CD8-positive, alpha-beta memory T cell (primary cell): ENCODE measurements at regions not wholly inside any gene's neighbourhood (a gene's known extent, or its start where the extent isn't known, plus 50 kb on each side); places are given as distances from the start of the nearest gene placed in this dataset.

Experiments
- CTCF ChIA-PET: fragments of 350-600 bp; sonication (Branson Sonifier 250); formaldehyde crosslinking; loops from one replicate; lab custom pipeline; 2021; ENCODE audit warnings: antibody characterized with exemption; lab: Charles Lee
- POLR2A ChIA-PET: fragments of 350-600 bp; sonication (Branson Sonifier 250); formaldehyde crosslinking; loops from one replicate; lab custom pipeline; 2021; ENCODE audit warnings: antibody characterized with exemption; lab: Charles Lee
- DNase-seq, 5 donors: peaks; one replicate each; pipeline versions ENCODE4 v3.0.0 to v3.0.0-alpha.2; 2020 to 2022; ENCODE audit warnings: mixed read lengths in 1 of 5
- H3K27ac ChIP-seq: one replicate; pipeline ENCODE4 v1.7.0; 2013; ENCODE audit warnings: low read depth, mild to moderate bottlenecking, low read length, moderate library complexity
- H3K27me3 ChIP-seq: 2 replicates; pipeline ENCODE4 v1.7.0; 2013; ENCODE audit warnings: low read length, mild to moderate bottlenecking; ENCODE audit not compliant: insufficient read depth, poor library complexity, severe bottlenecking
- H3K36me3 ChIP-seq: 2 replicates; pipeline ENCODE4 v1.7.0; 2013; ENCODE audit warnings: mild to moderate bottlenecking, low read length, moderate library complexity; ENCODE audit not compliant: insufficient read depth
- H3K4me1 ChIP-seq: 2 replicates; pipeline ENCODE4 v1.7.0; 2013; ENCODE audit warnings: mild to moderate bottlenecking, low read length, moderate library complexity; ENCODE audit not compliant: insufficient read depth
- H3K4me3 ChIP-seq: 2 replicates; pipeline ENCODE4 v1.7.0; 2013; ENCODE audit warnings: mild to moderate bottlenecking, low read length
- H3K9me3 ChIP-seq: 2 replicates; pipeline ENCODE4 v1.7.0; 2013; ENCODE audit warnings: mild to moderate bottlenecking, low read length
- H3K27ac Mint-ChIP-seq, 8 donors: one replicate each; pipeline ENCODE4 v1.8.0; 2020 to 2021; ENCODE audit warnings: mixed read lengths in 8 of 8, mild to moderate bottlenecking in 6 of 8, inconsistent platforms in 3 of 8, moderate library complexity in 3 of 8
- H3K27me3 Mint-ChIP-seq, 2 donors: one replicate each; pipeline ENCODE4 v1.8.0; 2020 to 2021; ENCODE audit warnings: mixed read lengths in 2 of 2, mild to moderate bottlenecking in 1 of 2, moderate library complexity in 1 of 2
- H3K36me3 Mint-ChIP-seq, 3 donors: one replicate each; pipeline ENCODE4 v1.8.0; 2020 to 2021; ENCODE audit warnings: mixed read lengths in 3 of 3, inconsistent platforms in 1 of 3, mild to moderate bottlenecking in 1 of 3
- H3K4me1 Mint-ChIP-seq, 3 donors: one replicate each; pipeline ENCODE4 v1.8.0; 2020 to 2021; ENCODE audit warnings: mixed read lengths in 3 of 3, inconsistent platforms in 1 of 3, mild to moderate bottlenecking in 1 of 3
- H3K4me3 Mint-ChIP-seq, 7 donors: one replicate each; pipeline ENCODE4 v1.8.0; 2020 to 2021; ENCODE audit warnings: mixed read lengths in 7 of 7, mild to moderate bottlenecking in 6 of 7, moderate library complexity in 4 of 7, inconsistent platforms in 2 of 7
- H3K9me3 Mint-ChIP-seq, 5 donors: one replicate each; pipeline ENCODE4 v1.8.0; 2020 to 2022; ENCODE audit warnings: mixed read lengths in 5 of 5, mild to moderate bottlenecking in 3 of 5, moderate library complexity in 2 of 5, inconsistent platforms in 1 of 5

DNA sequence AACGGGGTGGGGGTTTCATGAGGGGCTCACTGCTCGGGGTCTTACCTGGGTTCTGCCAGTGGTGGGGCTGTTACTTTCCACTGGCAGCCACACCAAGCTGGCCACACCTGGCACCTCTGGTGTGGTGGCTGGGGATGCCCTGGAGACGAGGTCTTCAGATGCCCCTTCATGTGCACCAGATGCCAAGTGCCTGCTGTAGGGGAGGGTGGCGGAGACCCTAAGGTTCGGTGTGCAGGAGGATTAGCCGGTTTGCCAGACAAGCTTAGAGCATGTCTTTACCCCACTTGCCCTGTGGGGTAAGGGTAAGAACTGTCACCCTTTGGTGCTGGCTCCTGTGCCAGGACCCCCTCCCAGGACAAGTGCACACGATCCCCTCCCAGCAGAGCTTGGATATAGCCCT is 188.3 kb downstream of the TJP1 start:
- no peaks in the 10 kb centered on the region for H3K9me3 ChIP-seq
- H3K4me1 Mint-ChIP-seq: no peaks in the 10 kb centered on the region
- no peaks in the 10 kb centered on the region for H3K36me3 ChIP-seq
- H3K9me3 Mint-ChIP-seq: peaks cover 0 to 4% (median 0%) of the 10 kb centered on the region in 5 donors
- DNase-seq: no peak
- ChIA-PET POLR2A (no interaction called here), CTCF (no interaction called here)
- H3K27ac Mint-ChIP-seq: no peak overlapping the region
- peaks cover 6 to 9% of the 10 kb centered on the region in 2 donors for H3K27me3 Mint-ChIP-seq
- H3K4me3 ChIP-seq: no peak overlapping the region
- no peak overlapping the region for H3K27ac ChIP-seq
- no peak overlapping the region for H3K4me3 Mint-ChIP-seq
- no peaks in the 10 kb centered on the region for H3K4me1 ChIP-seq
- H3K27me3 ChIP-seq: no peaks in the 10 kb centered on the region
- no peaks in the 10 kb centered on the region for H3K36me3 Mint-ChIP-seq

DNA sequence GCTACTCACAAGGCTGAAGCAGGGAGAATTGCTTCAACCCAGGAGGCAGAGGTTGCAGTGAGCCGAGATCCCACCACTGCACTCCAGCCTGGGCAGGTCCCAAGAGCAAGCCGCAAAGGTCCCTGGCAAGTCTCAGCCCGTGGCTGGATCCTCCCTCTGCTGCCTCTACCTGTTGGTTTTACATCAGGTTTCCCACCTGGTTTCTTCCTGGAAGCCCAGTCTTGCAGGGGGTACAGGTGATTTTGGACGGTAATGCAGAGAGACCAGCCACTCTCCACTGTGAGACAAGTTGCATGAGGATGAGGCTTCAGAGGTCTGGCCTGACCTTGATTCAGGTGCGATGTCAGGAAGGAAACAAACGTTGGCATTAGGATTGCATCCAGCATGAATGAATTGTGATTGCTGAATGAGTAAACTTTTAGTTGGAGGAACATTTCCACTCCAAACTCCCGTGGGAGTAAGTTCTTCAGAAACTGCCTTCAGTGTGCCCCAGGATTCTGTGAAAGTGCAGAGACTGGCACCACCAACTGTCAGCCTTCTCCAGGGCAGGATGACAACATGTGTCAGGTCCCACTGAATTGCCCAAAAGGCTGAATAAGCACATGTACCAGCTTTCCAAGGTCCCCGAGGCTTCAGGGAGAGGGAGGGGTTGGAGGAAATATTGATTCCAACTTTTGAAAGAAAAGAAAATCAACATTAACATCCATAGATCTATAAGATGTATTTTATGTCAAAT is 189.4 kb downstream of the TJP1 start:
- H3K36me3 Mint-ChIP-seq: no peaks in the 10 kb centered on the region
- no peak overlapping the region for H3K4me3 Mint-ChIP-seq
- no peaks in the 10 kb centered on the region for H3K9me3 ChIP-seq
- CTCF ChIA-PET: no interaction called here
- peaks cover 0 to 4% (median 0%) of the 10 kb centered on the region in 5 donors for H3K9me3 Mint-ChIP-seq
- no peaks in the 10 kb centered on the region for H3K36me3 ChIP-seq
- H3K4me1 ChIP-seq: no peaks in the 10 kb centered on the region
- no peaks in the 10 kb centered on the region for H3K27me3 ChIP-seq
- no peaks in the 10 kb centered on the region for H3K4me1 Mint-ChIP-seq
- H3K4me3 ChIP-seq: no peak overlapping the region
- DNase-seq: no peak
- H3K27ac Mint-ChIP-seq: no peak overlapping the region
- H3K27ac ChIP-seq: no peak overlapping the region
- POLR2A ChIA-PET: no interaction called here
- H3K27me3 Mint-ChIP-seq: peaks cover 6 to 9% of the 10 kb centered on the region in 2 donors

DNA sequence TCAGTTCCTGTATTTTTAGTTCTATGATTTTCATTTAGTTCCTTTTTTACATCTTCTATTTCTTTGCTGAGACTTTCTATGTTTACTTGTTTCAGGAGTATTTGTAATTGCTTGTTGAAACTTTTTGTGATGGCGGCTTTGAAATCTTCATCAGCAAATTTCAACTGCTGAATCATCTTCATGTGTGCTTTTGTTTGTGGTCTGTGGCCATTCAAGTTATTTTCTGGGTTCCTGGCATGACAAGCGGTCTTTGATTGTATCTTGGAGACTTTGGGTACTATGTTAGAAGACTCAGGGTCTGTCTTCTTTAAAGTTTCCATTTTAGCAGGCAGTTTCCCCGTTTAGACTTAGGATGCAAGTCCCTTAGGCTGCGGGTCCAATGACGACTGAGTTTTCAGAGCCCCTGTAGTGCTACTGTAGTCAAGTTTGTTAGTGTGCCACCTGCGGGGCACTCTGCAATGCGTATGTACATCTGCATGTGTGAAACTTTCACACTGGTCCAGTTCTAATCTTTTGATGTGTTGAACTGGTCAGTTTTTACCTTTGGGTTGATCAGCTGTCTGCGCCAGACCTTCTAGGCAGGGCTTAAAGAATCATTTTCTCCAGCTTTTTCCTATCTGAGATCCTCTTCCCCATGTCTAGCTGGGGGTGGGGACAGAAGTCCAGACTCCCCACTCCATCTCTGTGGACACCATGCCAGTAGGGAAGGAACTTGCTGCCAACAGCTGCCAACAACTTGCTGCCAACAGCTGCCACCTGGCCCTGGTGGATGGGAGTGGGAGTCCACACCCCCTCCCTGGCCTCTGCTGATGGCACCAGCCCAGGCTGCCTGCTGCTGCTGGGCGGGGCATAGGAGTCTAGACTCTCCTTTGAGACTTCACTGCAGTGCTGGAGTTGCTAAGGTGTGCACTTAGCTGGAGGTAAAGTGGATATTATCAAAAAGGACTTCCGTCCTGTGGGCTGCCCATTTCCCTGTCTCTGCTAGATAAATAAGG is 190.9 kb downstream of the TJP1 start:
- H3K9me3 Mint-ChIP-seq: peaks cover 0 to 5% (median 0%) of the 10 kb centered on the region in 5 donors
- DNase-seq: no peak
- no peak overlapping the region for H3K27ac Mint-ChIP-seq
- CTCF ChIA-PET: no interaction called here
- POLR2A ChIA-PET: no interaction called here
- H3K4me1 Mint-ChIP-seq: no peaks in the 10 kb centered on the region
- H3K4me3 Mint-ChIP-seq: no peak overlapping the region
- Histone ChIP-seq H3K36me3 (no peaks in the 10 kb centered on the region), H3K4me1 (no peaks in the 10 kb centered on the region), H3K9me3 (no peaks in the 10 kb centered on the region), H3K27me3 (no peaks in the 10 kb centered on the region), H3K27ac (no peak overlapping the region), H3K4me3 (no peak overlapping the region)
- no peaks in the 10 kb centered on the region for H3K36me3 Mint-ChIP-seq
- H3K27me3 Mint-ChIP-seq: peaks cover 4 to 9% of the 10 kb centered on the region in 2 donors

DNA sequence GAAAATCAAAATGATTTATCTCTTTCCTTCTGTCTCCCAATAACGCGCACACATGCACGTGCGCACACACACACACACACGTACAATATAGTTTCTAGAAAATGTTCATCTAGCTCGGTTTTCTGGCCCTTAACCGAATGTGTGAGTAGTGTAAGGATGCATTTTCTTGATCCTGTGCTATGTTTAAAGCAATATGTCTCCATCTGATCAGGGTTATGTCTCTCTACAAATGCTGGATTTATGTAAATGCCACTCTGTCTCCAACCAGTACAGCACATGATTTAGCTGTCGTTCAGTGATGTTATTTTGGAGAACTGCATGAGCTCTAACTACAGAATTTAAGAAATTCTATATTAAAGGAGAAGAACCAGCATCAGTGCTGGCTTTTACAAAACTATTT is 198.0 kb downstream of the TJP1 start:
- no peaks in the 10 kb centered on the region for H3K9me3 ChIP-seq
- H3K27ac ChIP-seq: no peak overlapping the region
- POLR2A ChIA-PET: no interaction called here
- Mint-ChIP-seq H3K4me3 (no peak overlapping the region), H3K27me3 (no peaks in the 10 kb centered on the region), H3K36me3 (no peaks in the 10 kb centered on the region), H3K27ac (no peak overlapping the region), H3K9me3 (peaks cover 0 to 6% (median 0%) of the 10 kb centered on the region in 5 donors), H3K4me1 (no peaks in the 10 kb centered on the region)
- CTCF ChIA-PET: no interaction called here
- no peaks in the 10 kb centered on the region for H3K4me1 ChIP-seq
- H3K36me3 ChIP-seq: no peaks in the 10 kb centered on the region
- H3K4me3 ChIP-seq: no peak overlapping the region
- H3K27me3 ChIP-seq: no peaks in the 10 kb centered on the region
- no peak for DNase-seq

DNA sequence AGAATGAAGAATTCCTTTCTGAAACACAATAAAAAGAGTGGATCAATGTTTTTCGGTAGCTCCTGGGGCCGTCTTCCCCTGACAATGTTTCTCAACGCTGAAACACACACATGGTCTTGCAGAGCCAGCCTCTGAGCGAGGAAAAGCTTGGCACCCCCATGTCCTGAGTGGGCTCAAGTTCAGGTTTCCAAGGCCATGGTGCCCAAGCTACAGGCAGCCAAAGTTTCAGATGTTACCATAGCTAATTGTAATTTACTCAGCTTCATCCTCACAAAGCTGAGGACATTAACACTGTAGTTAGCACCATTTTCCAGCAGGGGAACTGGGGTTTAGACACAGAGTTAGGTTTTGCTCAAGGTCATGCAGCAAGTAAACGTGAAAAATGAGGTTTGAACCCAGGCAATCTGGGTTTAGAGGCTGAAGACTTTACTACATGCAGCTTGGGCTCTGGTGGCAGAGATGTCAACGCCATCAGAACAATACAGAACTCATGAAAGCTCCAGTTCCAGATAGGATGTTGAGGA is 199.1 kb downstream of the TJP1 start:
- H3K4me1 ChIP-seq: no peaks in the 10 kb centered on the region
- POLR2A ChIA-PET: no interaction called here
- no peaks in the 10 kb centered on the region for H3K27me3 ChIP-seq
- H3K27ac ChIP-seq: no peak overlapping the region
- Mint-ChIP-seq H3K9me3 (peaks cover 0 to 6% (median 0%) of the 10 kb centered on the region in 5 donors), H3K27me3 (no peaks in the 10 kb centered on the region), H3K4me3 (no peak overlapping the region), H3K36me3 (no peaks in the 10 kb centered on the region), H3K27ac (no peak overlapping the region), H3K4me1 (no peaks in the 10 kb centered on the region)
- no peaks in the 10 kb centered on the region for H3K9me3 ChIP-seq
- CTCF ChIA-PET: no interaction called here
- no peak for DNase-seq
- no peak overlapping the region for H3K4me3 ChIP-seq
- H3K36me3 ChIP-seq: no peaks in the 10 kb centered on the region

DNA sequence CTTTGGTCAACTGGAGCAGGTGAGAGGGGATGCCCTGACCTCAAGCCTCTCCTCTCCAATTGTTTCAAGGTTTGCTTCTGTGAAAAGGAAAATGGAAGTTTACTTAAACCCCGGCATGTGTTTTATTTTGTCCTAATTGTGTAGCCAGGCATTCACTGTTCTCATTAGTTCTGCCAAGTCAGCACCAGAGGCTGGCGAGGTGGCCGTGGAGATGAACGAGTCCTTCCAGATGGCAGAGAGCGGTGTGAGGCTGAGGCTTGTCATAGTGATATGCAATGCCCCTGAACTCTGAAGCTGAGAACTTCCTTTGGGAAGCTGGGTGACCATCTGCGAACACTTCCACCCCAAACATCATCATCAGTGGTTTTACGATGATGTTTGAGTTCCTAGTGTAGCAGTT is 199.6 kb downstream of the TJP1 start:
- ChIA-PET POLR2A (no interaction called here), CTCF (no interaction called here)
- no peaks in the 10 kb centered on the region for H3K36me3 ChIP-seq
- no peak overlapping the region for H3K4me3 ChIP-seq
- H3K4me1 ChIP-seq: no peaks in the 10 kb centered on the region
- H3K27me3 ChIP-seq: no peaks in the 10 kb centered on the region
- no peak for DNase-seq
- Mint-ChIP-seq H3K4me3 (no peak overlapping the region), H3K9me3 (peaks cover 0 to 5% (median 0%) of the 10 kb centered on the region in 5 donors), H3K27me3 (no peaks in the 10 kb centered on the region), H3K36me3 (no peaks in the 10 kb centered on the region), H3K27ac (no peak overlapping the region), H3K4me1 (no peaks in the 10 kb centered on the region)
- H3K27ac ChIP-seq: no peak overlapping the region
- no peaks in the 10 kb centered on the region for H3K9me3 ChIP-seq

DNA sequence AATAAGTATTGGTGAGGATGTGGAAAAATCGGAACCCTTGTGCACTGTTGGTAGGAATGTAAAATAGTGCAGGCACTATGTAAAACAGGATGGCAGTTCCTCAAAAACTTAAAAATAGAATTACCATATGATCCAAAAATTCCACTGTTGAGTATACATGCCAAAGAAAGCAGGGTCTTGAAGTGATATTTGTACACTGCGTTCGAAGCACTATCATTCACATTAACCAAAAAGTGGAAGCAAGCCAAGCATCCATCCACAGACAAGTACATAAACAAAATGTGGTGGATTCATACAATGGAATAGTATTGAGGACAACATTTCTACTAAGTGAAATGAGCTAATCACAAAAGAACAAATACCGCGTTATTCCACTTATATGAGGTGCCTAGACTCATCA is 200.7 kb downstream of the TJP1 start:
- no peaks in the 10 kb centered on the region for H3K36me3 ChIP-seq
- H3K4me1 ChIP-seq: no peaks in the 10 kb centered on the region
- POLR2A ChIA-PET: no interaction called here
- CTCF ChIA-PET: no interaction called here
- Mint-ChIP-seq H3K36me3 (no peaks in the 10 kb centered on the region), H3K4me3 (no peak overlapping the region), H3K4me1 (no peaks in the 10 kb centered on the region), H3K27me3 (no peaks in the 10 kb centered on the region), H3K9me3 (peaks cover 0 to 5% (median 0%) of the 10 kb centered on the region in 5 donors), H3K27ac (no peak overlapping the region)
- no peaks in the 10 kb centered on the region for H3K27me3 ChIP-seq
- no peak overlapping the region for H3K4me3 ChIP-seq
- no peak overlapping the region for H3K27ac ChIP-seq
- DNase-seq: no peak
- no peaks in the 10 kb centered on the region for H3K9me3 ChIP-seq

DNA sequence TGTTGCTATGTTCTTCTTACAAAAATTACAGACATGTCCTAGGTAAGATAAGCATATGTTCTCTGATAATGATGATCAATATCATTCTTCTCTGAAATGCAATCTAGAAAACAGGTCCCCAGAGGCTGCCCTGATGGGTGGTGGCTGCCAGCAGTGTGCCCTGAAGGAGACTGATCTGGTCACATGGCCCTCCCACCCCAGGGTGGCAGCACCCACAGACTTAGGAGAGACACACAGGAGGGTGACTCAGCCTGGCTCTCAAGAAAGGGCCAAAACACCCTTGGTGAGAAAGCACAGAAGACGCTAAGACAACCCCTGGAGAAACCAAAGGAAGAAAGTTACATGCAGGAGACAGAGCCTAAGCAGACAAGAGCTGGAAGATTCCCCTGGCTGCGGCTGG is 203.7 kb downstream of the TJP1 start:
- Histone ChIP-seq H3K27ac (no peak overlapping the region), H3K9me3 (no peaks in the 10 kb centered on the region), H3K36me3 (no peaks in the 10 kb centered on the region), H3K4me3 (no peak overlapping the region), H3K4me1 (no peaks in the 10 kb centered on the region), H3K27me3 (no peaks in the 10 kb centered on the region)
- no peaks in the 10 kb centered on the region for H3K4me1 Mint-ChIP-seq
- ChIA-PET POLR2A (no interaction called here), CTCF (no interaction called here)
- no peaks in the 10 kb centered on the region for H3K36me3 Mint-ChIP-seq
- H3K9me3 Mint-ChIP-seq: peaks cover 0 to 10% (median 2%) of the 10 kb centered on the region in 5 donors
- DNase-seq: no peak
- H3K27ac Mint-ChIP-seq: no peak overlapping the region
- peaks cover 4 to 11% of the 10 kb centered on the region in 2 donors for H3K27me3 Mint-ChIP-seq
- H3K4me3 Mint-ChIP-seq: no peak overlapping the region
